C4-2B (cell line): ENCODE measurements at regions not wholly inside any gene's neighbourhood (a gene's known extent, or its start where the extent isn't known, plus 50 kb on each side); places are given as distances from the start of the nearest gene placed in this dataset.

Experiments
- CTCF ChIP-seq: fragments of 450-650 bp; conservative IDR thresholded peaks from 2 replicates; pipeline ENCODE4 v1.5.1; 2017; ENCODE audit warnings: mild to moderate bottlenecking
- ZFX ChIP-seq: fragments of 450-650 bp; IDR thresholded peaks from 2 replicates; pipeline ENCODE4 v1.6.1; 2017

GRCh38 chr9:107852891-107853290 is 363.3 kb upstream of the KLF4 start:
- no peak for TF ChIP-seq CTCF
- TF ChIP-seq ZFX: no peak
